ENCODE measurements at regions not wholly inside any gene's neighbourhood (a gene's known extent, or its start where the extent isn't known, plus 50 kb on each side); places are given as distances from the start of the nearest gene placed in this dataset.

GRCh38 chr2:122100346-122100745 is 344.9 kb downstream of the TSN start:
- no peak for TF ChIP-seq EZH2 (IDR thresholded peaks at IDR 0.05)
- no peak for TF ChIP-seq CTCF (IDR thresholded peaks at IDR 0.05)
- TF ChIP-seq EZH2phosphoT487 (IDR thresholded peaks at IDR 0.05): no peak

Measured in neural progenitor cell (in vitro differentiated cells).